WTC11 (cell line): ENCODE measurements at regions not wholly inside any gene's neighbourhood (a gene's known extent, or its start where the extent isn't known, plus 50 kb on each side); places are given as distances from the start of the nearest gene placed in this dataset.

Experiments used
- ATAC-seq: fragments of 200-7000 bp; cut with Tn5 transposase; 2 replicates; pipeline ENCODE4 v1.10.0; 2021; ENCODE audit warnings: mild to moderate bottlenecking, moderate library complexity
- CTCF ChIA-PET: fragments of 300-600 bp; sonication (Branson Sonifier 250); formaldehyde crosslinking; loops from one replicate; lab custom pipeline; 2021; ENCODE audit warnings: antibody characterized with exemption; lab: Charles Lee
- POLR2A ChIA-PET: fragments of 350-600 bp; sonication (Branson Sonifier 250); formaldehyde crosslinking; loops from one replicate; lab custom pipeline; 2021; ENCODE audit warnings: antibody characterized with exemption; lab: Charles Lee
- DNase-seq: peaks from one replicate; pipeline ENCODE4 v3.0.0; 2021; ENCODE audit warnings: low spot score
- H3K27ac Mint-ChIP-seq: 2 replicates; pipeline ENCODE4 v1.8.0; 2021; ENCODE audit warnings: mixed read lengths
- H3K27me3 Mint-ChIP-seq: 2 replicates; pipeline ENCODE4 v1.8.0; 2021; ENCODE audit warnings: low read depth, mild to moderate bottlenecking, moderate library complexity, mixed read lengths
- H3K36me3 Mint-ChIP-seq: 2 replicates; pipeline ENCODE4 v1.8.0; 2021; ENCODE audit warnings: mixed read lengths
- H3K4me1 Mint-ChIP-seq: 2 replicates; pipeline ENCODE4 v1.8.0; 2022; ENCODE audit warnings: mixed read lengths
- H3K4me3 Mint-ChIP-seq: 2 replicates; pipeline ENCODE4 v1.8.0; 2021; ENCODE audit warnings: mild to moderate bottlenecking, moderate library complexity, mixed read lengths
- H3K9me3 Mint-ChIP-seq: 2 replicates; pipeline ENCODE4 v1.8.0; 2021; ENCODE audit warnings: mixed read lengths
- ATF2 ChIP-seq: sonication (generic); formaldehyde crosslinking; IDR thresholded peaks from 2 replicates; pipeline ENCODE4 v1.8.1; 2022; ENCODE audit warnings: low read depth, missing genetic modification reagents, borderline replicate concordance
- CBFB ChIP-seq: sonication (generic); formaldehyde crosslinking; IDR thresholded peaks from 2 replicates; pipeline ENCODE4 v1.8.1; 2022; ENCODE audit warnings: mild to moderate bottlenecking, low read depth, missing genetic modification reagents
- CDX4 ChIP-seq: fragments of 250-450 bp; sonication (Bioruptor Pico); IDR thresholded peaks from 2 replicates; pipeline ENCODE4 v1.9.0; 2021; ENCODE audit warnings: moderate library complexity, mild to moderate bottlenecking, inconsistent platforms, borderline replicate concordance
- CREB1 ChIP-seq: sonication (generic); formaldehyde crosslinking; IDR thresholded peaks from 2 replicates; pipeline ENCODE4 v1.8.0; 2023; ENCODE audit warnings: mild to moderate bottlenecking, missing genetic modification reagents
- CREM ChIP-seq: sonication (generic); formaldehyde crosslinking; IDR thresholded peaks from 2 replicates; pipeline ENCODE4 v1.8.1; 2022; ENCODE audit warnings: mild to moderate bottlenecking, missing genetic modification reagents, moderate library complexity
- EMX1 ChIP-seq: fragments of 250-450 bp; sonication (Bioruptor Pico); IDR thresholded peaks from 2 replicates; pipeline ENCODE4 v1.8.0; 2021; ENCODE audit warnings: mild to moderate bottlenecking
- ESRRA ChIP-seq: sonication (generic); formaldehyde crosslinking; IDR thresholded peaks from 2 replicates; pipeline ENCODE4 v1.8.1; 2022; ENCODE audit warnings: mild to moderate bottlenecking, missing genetic modification reagents, borderline replicate concordance
- GTF2I ChIP-seq: fragments of 250-450 bp; sonication (Bioruptor Pico); conservative IDR thresholded peaks from 2 replicates; pipeline ENCODE4 v1.4.0; 2021; ENCODE audit warnings: mild to moderate bottlenecking
- HMGXB4 ChIP-seq: sonication (generic); formaldehyde crosslinking; IDR thresholded peaks from 2 replicates; pipeline ENCODE4 v1.8.1; 2023; ENCODE audit warnings: mild to moderate bottlenecking, moderate library complexity, missing genetic modification reagents
- IRF1 ChIP-seq: sonication (generic); formaldehyde crosslinking; IDR thresholded peaks from 2 replicates; pipeline ENCODE4 v1.8.0; 2023; ENCODE audit warnings: missing genetic modification reagents
- JAZF1 ChIP-seq: fragments of 250-450 bp; sonication (Bioruptor Pico); IDR thresholded peaks from 2 replicates; pipeline ENCODE4 v1.9.0; 2021; ENCODE audit warnings: moderate library complexity, mild to moderate bottlenecking, inconsistent platforms
- MXD4 ChIP-seq: fragments of 250-450 bp; sonication (Bioruptor Pico); IDR thresholded peaks from 2 replicates; pipeline ENCODE4 v1.8.0; 2021; ENCODE audit warnings: mild to moderate bottlenecking, moderate library complexity, borderline replicate concordance
- NR2C2 ChIP-seq: sonication (generic); formaldehyde crosslinking; IDR thresholded peaks from 2 replicates; pipeline ENCODE4 v1.8.0; 2022; ENCODE audit warnings: mild to moderate bottlenecking, missing genetic modification reagents
- PRDM15 ChIP-seq: sonication (generic); formaldehyde crosslinking; IDR thresholded peaks from 2 replicates; pipeline ENCODE4 v1.8.0; 2022; ENCODE audit warnings: missing genetic modification reagents
- RELA ChIP-seq: sonication (generic); formaldehyde crosslinking; IDR thresholded peaks from 2 replicates; pipeline ENCODE4 v1.8.1; 2022; ENCODE audit warnings: missing genetic modification reagents, mild to moderate bottlenecking, borderline replicate concordance
- SMAD4 ChIP-seq: sonication (generic); formaldehyde crosslinking; IDR thresholded peaks from 2 replicates; pipeline ENCODE4 v1.8.0; 2022; ENCODE audit warnings: mild to moderate bottlenecking, missing genetic modification reagents
- SP1 ChIP-seq: sonication (generic); formaldehyde crosslinking; conservative IDR thresholded peaks from 2 replicates; pipeline ENCODE4 v1.8.1; 2022; ENCODE audit warnings: missing genetic modification reagents
- TEAD4 ChIP-seq: sonication (generic); formaldehyde crosslinking; IDR thresholded peaks from 2 replicates; pipeline ENCODE4 v1.8.0; 2022; ENCODE audit warnings: mild to moderate bottlenecking, missing genetic modification reagents
- ZNF138 ChIP-seq: sonication (generic); formaldehyde crosslinking; conservative IDR thresholded peaks from 2 replicates; pipeline ENCODE4 v1.8.1; 2022; ENCODE audit warnings: mild to moderate bottlenecking, moderate library complexity, missing genetic modification reagents
- ZNF416 ChIP-seq: fragments of 250-450 bp; sonication (Bioruptor Pico); IDR thresholded peaks from 2 replicates; pipeline ENCODE4 v1.9.0; 2021; ENCODE audit warnings: mild to moderate bottlenecking, inconsistent platforms
- ZNF423 ChIP-seq: fragments of 250-450 bp; sonication (Bioruptor Pico); IDR thresholded peaks from 2 replicates; pipeline ENCODE4 v2.1.2; 2022; ENCODE audit warnings: mild to moderate bottlenecking, moderate library complexity
- ZNF671 ChIP-seq: fragments of 250-450 bp; sonication (Bioruptor Pico); IDR thresholded peaks from 2 replicates; pipeline ENCODE4 v1.8.0; 2021; ENCODE audit warnings: mild to moderate bottlenecking
- TF ChIP-seq, protein P1 (sequence below): sonication (generic); formaldehyde crosslinking; IDR thresholded peaks from 2 replicates; pipeline ENCODE4 v1.8.1; 2023; ENCODE audit warnings: mild to moderate bottlenecking, missing genetic modification reagents, moderate library complexity
- TF ChIP-seq, protein P2 (sequence below): sonication (generic); formaldehyde crosslinking; conservative IDR thresholded peaks from 2 replicates; pipeline ENCODE4 v1.8.1; 2022; ENCODE audit warnings: mild to moderate bottlenecking, missing genetic modification reagents

DNA sequence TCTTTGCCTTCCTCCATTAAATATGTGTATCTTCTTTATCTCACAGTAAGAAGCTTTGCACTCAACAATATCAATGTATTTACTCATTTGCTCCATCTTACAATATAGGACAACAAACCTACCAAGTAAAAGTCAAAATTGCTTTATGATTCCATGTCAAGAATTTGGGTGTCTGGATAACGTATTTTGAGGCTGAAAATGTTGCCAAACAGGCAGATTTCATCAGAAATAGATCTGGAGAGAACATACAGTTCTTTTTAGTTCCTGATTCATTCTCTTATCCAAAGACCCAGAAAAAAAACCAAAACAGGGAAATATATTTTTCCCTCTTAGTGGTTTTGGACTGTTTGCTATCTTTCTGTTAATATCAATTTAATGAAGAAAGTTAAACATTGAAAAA, 621.1 kb downstream of the STK39 start (continued):
- TF ChIP-seq HMGXB4 (CRISPR knock-in tag) (no peak), NR2C2 (CRISPR knock-in tag) (no peak), MXD4 (CRISPR knock-in tag) (no peak), ESRRA (CRISPR knock-in tag) (no peak), CREM (CRISPR knock-in tag) (no peak), SMAD4 (CRISPR knock-in tag) (no peak), JAZF1 (CRISPR knock-in tag) (no peak)
- TF ChIP-seq, all 79 proteins: peak for 0

GRCh38 chr2:167616997-167617396, 630.4 kb downstream of the STK39 start:
- DNase-seq (no peak), ATAC-seq (no peak)
- H3K4me3 Mint-ChIP-seq: no peak overlapping the region
- peaks cover 4% of the 10 kb centered on the region for H3K4me1 Mint-ChIP-seq
- no peaks in the 10 kb centered on the region for H3K27me3 Mint-ChIP-seq
- POLR2A ChIA-PET: no interaction called here
- CTCF ChIA-PET: no interaction called here
- H3K27ac Mint-ChIP-seq: no peak overlapping the region
- H3K36me3 Mint-ChIP-seq: peaks cover 5% of the 10 kb centered on the region; the same call in 1 of the 2 replicates
- peaks cover 5% of the 10 kb centered on the region for H3K9me3 Mint-ChIP-seq
- no peak for TF ChIP-seq TEAD4 (CRISPR knock-in tag)
- peak; percentile 75 for TF ChIP-seq GTF2I

DNA sequence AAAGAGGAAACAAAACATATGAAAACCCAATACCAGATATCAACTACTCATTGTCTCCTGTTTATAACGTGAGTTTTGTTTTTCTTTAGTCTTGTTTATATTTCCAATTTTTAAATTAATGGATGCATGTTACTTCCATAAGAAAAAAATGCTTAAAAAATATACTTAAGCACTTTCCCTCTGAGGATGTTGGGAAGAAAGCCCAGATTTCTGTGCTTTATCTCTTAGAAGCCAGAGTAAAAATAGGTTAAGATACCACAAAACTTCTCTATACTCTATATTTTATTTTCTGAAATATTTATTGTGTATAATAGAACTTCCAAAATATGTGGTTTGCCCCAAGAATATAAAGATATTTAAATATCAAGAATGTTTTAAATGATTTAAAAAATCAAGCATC, 633.9 kb downstream of the STK39 start:
- no peak overlapping the region for H3K4me3 Mint-ChIP-seq
- DNase-seq (no peak), ATAC-seq (no peak)
- no peaks in the 10 kb centered on the region for H3K4me1 Mint-ChIP-seq
- H3K9me3 Mint-ChIP-seq: no peaks in the 10 kb centered on the region
- H3K36me3 Mint-ChIP-seq: no peaks in the 10 kb centered on the region
- H3K27ac Mint-ChIP-seq: no peak overlapping the region
- TF ChIP-seq EMX1: no peak
- TF ChIP-seq MXD4 (CRISPR knock-in tag): no peak
- no peak for TF ChIP-seq CBFB (CRISPR knock-in tag)
- no peak for TF ChIP-seq ZNF671 (CRISPR knock-in tag)
- TF ChIP-seq ZNF423: no peak
- TF ChIP-seq ZNF416 (CRISPR knock-in tag): no peak
- TF ChIP-seq RELA (CRISPR knock-in tag): no peak
- TF ChIP-seq SP1 (CRISPR knock-in tag): no peak
- TF ChIP-seq, protein P1, sequence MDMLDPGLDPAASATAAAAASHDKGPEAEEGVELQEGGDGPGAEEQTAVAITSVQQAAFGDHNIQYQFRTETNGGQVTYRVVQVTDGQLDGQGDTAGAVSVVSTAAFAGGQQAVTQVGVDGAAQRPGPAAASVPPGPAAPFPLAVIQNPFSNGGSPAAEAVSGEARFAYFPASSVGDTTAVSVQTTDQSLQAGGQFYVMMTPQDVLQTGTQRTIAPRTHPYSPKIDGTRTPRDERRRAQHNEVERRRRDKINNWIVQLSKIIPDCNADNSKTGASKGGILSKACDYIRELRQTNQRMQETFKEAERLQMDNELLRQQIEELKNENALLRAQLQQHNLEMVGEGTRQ (CRISPR knock-in tag): no peak
- TF ChIP-seq, protein P2, sequence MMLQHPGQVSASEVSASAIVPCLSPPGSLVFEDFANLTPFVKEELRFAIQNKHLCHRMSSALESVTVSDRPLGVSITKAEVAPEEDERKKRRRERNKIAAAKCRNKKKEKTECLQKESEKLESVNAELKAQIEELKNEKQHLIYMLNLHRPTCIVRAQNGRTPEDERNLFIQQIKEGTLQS (CRISPR knock-in tag): no peak
- ChIA-PET CTCF (no interaction called here), POLR2A (no interaction called here)
- no peaks in the 10 kb centered on the region for H3K27me3 Mint-ChIP-seq

DNA sequence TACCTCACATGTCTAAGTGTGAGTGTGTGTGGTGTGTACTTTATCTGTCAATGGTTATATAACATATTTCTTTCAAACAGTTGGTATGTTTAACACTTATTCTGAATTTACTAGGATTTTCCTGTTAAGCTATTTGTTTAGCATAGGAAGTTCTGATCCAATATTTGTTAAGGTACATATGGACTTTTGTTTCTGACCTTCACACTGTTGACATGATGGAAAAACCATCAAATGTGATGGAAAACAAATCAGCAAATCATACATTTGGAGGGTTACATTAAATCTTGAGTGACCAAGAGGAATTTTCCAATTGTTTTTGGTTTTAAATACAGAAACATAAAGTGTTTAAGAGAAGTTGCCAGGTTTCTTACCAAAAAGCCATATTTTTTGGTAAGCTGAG, 638.9 kb downstream of the STK39 start:
- POLR2A ChIA-PET: no interaction called here
- H3K36me3 Mint-ChIP-seq: no peaks in the 10 kb centered on the region
- ATAC-seq: no peak
- no peak for TF ChIP-seq ZNF138 (CRISPR knock-in tag)
- no peak for TF ChIP-seq IRF1
- no peak for TF ChIP-seq CDX4 (CRISPR knock-in tag)
- TF ChIP-seq ATF2 (CRISPR knock-in tag): no peak
- TF ChIP-seq PRDM15 (CRISPR knock-in tag): no peak
- no peak for TF ChIP-seq CREB1 (CRISPR knock-in tag)

More for the DNA sequence above, 638.9 kb downstream of the STK39 start:
- H3K4me1 Mint-ChIP-seq: peaks cover 16% of the 10 kb centered on the region
- no peak for DNase-seq
- H3K27ac Mint-ChIP-seq: no peak overlapping the region
- CTCF ChIA-PET: no interaction called here
- H3K9me3 Mint-ChIP-seq: peaks cover 2% of the 10 kb centered on the region; the same call in 1 of the 2 replicates
- no peak overlapping the region for H3K4me3 Mint-ChIP-seq
- H3K27me3 Mint-ChIP-seq: no peaks in the 10 kb centered on the region
